ENCODE measurements at regions not wholly inside any gene's neighbourhood (a gene's known extent, or its start where the extent isn't known, plus 50 kb on each side); places are given as distances from the start of the nearest gene placed in this dataset.

DNA sequence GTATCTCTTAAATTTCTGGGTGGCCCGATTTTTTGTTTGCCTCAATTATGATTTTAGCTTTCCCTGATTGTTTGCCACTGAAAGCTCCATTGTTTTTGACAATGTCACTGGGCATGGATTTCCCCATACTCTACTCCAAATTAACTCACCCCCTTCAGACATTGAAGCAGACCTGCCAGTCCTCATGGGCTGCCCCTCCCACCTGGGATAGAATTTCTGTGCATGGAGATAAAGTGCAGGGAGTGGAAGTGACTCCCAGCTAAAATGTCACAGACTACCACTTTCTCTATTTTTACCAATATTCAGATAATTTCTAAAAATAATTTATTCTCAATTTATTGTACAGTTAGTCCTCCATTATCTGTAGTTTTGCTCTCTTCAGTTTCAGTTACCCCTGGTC lies 79.1 kb upstream of the CLPB start:
- TF ChIP-seq EZH2phosphoT487 (IDR thresholded peaks at IDR 0.05; ENCODE audit: borderline replicate concordance) = no peak
- TF ChIP-seq, protein P1, sequence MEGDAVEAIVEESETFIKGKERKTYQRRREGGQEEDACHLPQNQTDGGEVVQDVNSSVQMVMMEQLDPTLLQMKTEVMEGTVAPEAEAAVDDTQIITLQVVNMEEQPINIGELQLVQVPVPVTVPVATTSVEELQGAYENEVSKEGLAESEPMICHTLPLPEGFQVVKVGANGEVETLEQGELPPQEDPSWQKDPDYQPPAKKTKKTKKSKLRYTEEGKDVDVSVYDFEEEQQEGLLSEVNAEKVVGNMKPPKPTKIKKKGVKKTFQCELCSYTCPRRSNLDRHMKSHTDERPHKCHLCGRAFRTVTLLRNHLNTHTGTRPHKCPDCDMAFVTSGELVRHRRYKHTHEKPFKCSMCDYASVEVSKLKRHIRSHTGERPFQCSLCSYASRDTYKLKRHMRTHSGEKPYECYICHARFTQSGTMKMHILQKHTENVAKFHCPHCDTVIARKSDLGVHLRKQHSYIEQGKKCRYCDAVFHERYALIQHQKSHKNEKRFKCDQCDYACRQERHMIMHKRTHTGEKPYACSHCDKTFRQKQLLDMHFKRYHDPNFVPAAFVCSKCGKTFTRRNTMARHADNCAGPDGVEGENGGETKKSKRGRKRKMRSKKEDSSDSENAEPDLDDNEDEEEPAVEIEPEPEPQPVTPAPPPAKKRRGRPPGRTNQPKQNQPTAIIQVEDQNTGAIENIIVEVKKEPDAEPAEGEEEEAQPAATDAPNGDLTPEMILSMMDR (conservative IDR thresholded peaks at IDR 0.05; ENCODE audit: low read length) = no peak

Data from Loucy (cell line).